SK-N-SH (cell line): ENCODE measurements at regions not wholly inside any gene's neighbourhood (a gene's known extent, or its start where the extent isn't known, plus 50 kb on each side); places are given as distances from the start of the nearest gene placed in this dataset.

Experiments used
- CTCF ChIA-PET: fragments of 300-600, 350-600 bp; formaldehyde crosslinking; extraction: SDS; loops from one replicate; lab custom pipeline; 2021; lab: Yijun Ruan, JAX
- POLR2A ChIA-PET: fragments of 350-600 bp; sonication (Branson Sonifier 250); formaldehyde crosslinking; extraction: SDS; loops from one replicate; lab custom pipeline; 2020; ENCODE audit warnings: antibody characterized with exemption, inconsistent platforms; lab: Yijun Ruan, JAX
- DNase-seq: peaks from one replicate; pipeline ENCODE4 v3.0.0; 2012
- H2AFZ ChIP-seq: fragments of 200-600 bp; sonication (generic); 2 replicates; pipeline ENCODE4 v1.8.1; 2016; ENCODE audit warnings: antibody characterized with exemption, mild to moderate bottlenecking, low read depth
- H3F3A ChIP-seq: fragments of 200-600 bp; sonication (generic); replicated peaks from 2 replicates; pipeline ENCODE3; 2016; ENCODE audit warnings: antibody characterized with exemption, mild to moderate bottlenecking; ENCODE audit not compliant: insufficient read depth
- H3K27ac ChIP-seq, 2 experiments: fragments of 200-500 bp in 1 of 2; fragments of 200-600 bp in 1 of 2; sonication (Bioruptor generic) in 1 of 2; sonication (generic), shearing (Covaris generic) in 1 of 2; 2 replicates each; pipeline versions ENCODE4 v1.5.1 to v1.6.1; 2014 to 2016; ENCODE audit warnings: low read depth in 2 of 2, inconsistent platforms in 1 of 2, low read length in 1 of 2, mild to moderate bottlenecking in 1 of 2, mixed read lengths in 1 of 2
- H3K27me3 ChIP-seq: fragments of 200-600 bp; sonication (generic), shearing (Covaris generic); 2 replicates; pipeline ENCODE4 v1.6.1; 2016; ENCODE audit warnings: mixed run types; ENCODE audit not compliant: insufficient read depth
- H3K36me3 ChIP-seq, 2 experiments: fragments of 200-500 bp in 1 of 2; fragments of 200-600 bp in 1 of 2; sonication (Bioruptor generic) in 1 of 2; sonication (generic) in 1 of 2; replicated peaks in 1 of 2; 2 replicates each; pipeline versions ENCODE3 to v1.5.1; 2014 to 2016; ENCODE audit warnings: low read length in 1 of 2, mild to moderate bottlenecking in 1 of 2; ENCODE audit not compliant: insufficient read depth in 2 of 2, control insufficient read depth in 1 of 2
- H3K4me1 ChIP-seq, 2 experiments: fragments of 200-500 bp in 1 of 2; fragments of 200-600 bp in 1 of 2; sonication (Bioruptor generic) in 1 of 2; sonication (generic), shearing (Covaris generic) in 1 of 2; 2 replicates each; pipeline versions ENCODE4 v1.5.1 to v1.6.1; 2014 to 2016; ENCODE audit warnings: low read depth in 1 of 2, low read length in 1 of 2, mixed run types in 1 of 2; ENCODE audit not compliant: insufficient read depth in 2 of 2, control insufficient read depth in 1 of 2
- H3K4me2 ChIP-seq: fragments of 200-600 bp; sonication (generic), shearing (Covaris generic); 2 replicates; pipeline ENCODE4 v1.6.1; 2017; ENCODE audit warnings: mixed run types
- H3K4me3 ChIP-seq, 2 experiments: fragments of 200-500 bp in 1 of 2; fragments of 200-600 bp in 1 of 2; sonication (Bioruptor generic) in 1 of 2; sonication (generic), shearing (Covaris generic) in 1 of 2; 2 replicates each; pipeline versions ENCODE4 v1.5.1 to v1.8.1; 2014 to 2016; ENCODE audit warnings: low read depth in 2 of 2, inconsistent platforms in 1 of 2, low read length in 1 of 2, mild to moderate bottlenecking in 1 of 2, mixed read lengths in 1 of 2, moderate library complexity in 1 of 2
- H3K79me2 ChIP-seq: fragments of 200-600 bp; sonication (generic); 2 replicates; pipeline ENCODE4 v1.8.1; 2017; ENCODE audit warnings: mild to moderate bottlenecking; ENCODE audit not compliant: insufficient read depth
- H3K9ac ChIP-seq: fragments of 200-600 bp; sonication (generic); 2 replicates; pipeline ENCODE4 v1.6.1; 2017; ENCODE audit warnings: mixed run types
- H3K9me2 ChIP-seq: fragments of 200-600 bp; sonication (generic); 2 replicates; pipeline ENCODE4 v1.6.1; 2017; ENCODE audit warnings: mixed run types
- H3K9me3 ChIP-seq: fragments of 200-600 bp; sonication (generic); 2 replicates; pipeline ENCODE4 v1.6.1; 2017; ENCODE audit warnings: mixed run types, mild to moderate bottlenecking, moderate library complexity
- H4K20me1 ChIP-seq: fragments of 200-600 bp; sonication (generic); 2 replicates; pipeline ENCODE4 v1.6.1; 2017; ENCODE audit warnings: mild to moderate bottlenecking, mixed run types; ENCODE audit not compliant: insufficient read depth
- CTCF ChIP-seq: fragments of 200-600 bp; sonication (generic); IDR thresholded peaks from 2 replicates; pipeline ENCODE4 v1.6.1; 2017; ENCODE audit warnings: antibody characterized with exemption, mild to moderate bottlenecking, moderate library complexity
- EP300 ChIP-seq, 2 experiments: IDR thresholded peaks; 2 replicates each; pipeline versions ENCODE4 v1.4.0 to v1.6.1; 2012; ENCODE audit warnings: borderline replicate concordance in 1 of 2, low read depth in 1 of 2, low read length in 1 of 2
- EZH2phosphoT487 ChIP-seq: fragments of 200-600 bp; sonication (generic); IDR thresholded peaks from 2 replicates; pipeline ENCODE4 v1.6.1; 2017; ENCODE audit warnings: low read depth, mixed run types, mild to moderate bottlenecking, antibody characterized with exemption, moderate library complexity, borderline replicate concordance
- FOSL2 ChIP-seq: IDR thresholded peaks from 2 replicates; pipeline ENCODE4 v1.4.0; 2012; ENCODE audit warnings: low read depth, mild to moderate bottlenecking, moderate library complexity, borderline replicate concordance
- GATA2 ChIP-seq: sonication (generic); formaldehyde crosslinking; IDR thresholded peaks from 2 replicates; pipeline ENCODE4 v1.5.0; 2020; ENCODE audit warnings: mild to moderate bottlenecking, missing genetic modification reagents
- JUND ChIP-seq: IDR thresholded peaks from 2 replicates; pipeline ENCODE4 v1.4.0; 2012
- MAX ChIP-seq: IDR thresholded peaks from 2 replicates; pipeline ENCODE4 v1.4.0; 2012; ENCODE audit warnings: low read depth
- MXI1 ChIP-seq: IDR thresholded peaks from 2 replicates; pipeline ENCODE4 v1.6.1; 2012; ENCODE audit warnings: mild to moderate bottlenecking, low read depth, low read length, improper control_type of control experiment
- RAD21 ChIP-seq: IDR thresholded peaks from 2 replicates; pipeline ENCODE4 v1.6.1; 2012; ENCODE audit warnings: mild to moderate bottlenecking, low read length
- RFX5 ChIP-seq: IDR thresholded peaks from 2 replicates; pipeline ENCODE4 v1.6.1; 2012; ENCODE audit warnings: mild to moderate bottlenecking, improper control_type of control experiment, low read length
- RXRA ChIP-seq: IDR thresholded peaks from 2 replicates; pipeline ENCODE4 v1.4.0; 2012; ENCODE audit warnings: low read depth, mild to moderate bottlenecking, borderline replicate concordance
- TCF12 ChIP-seq: IDR thresholded peaks from 2 replicates; pipeline ENCODE4 v1.4.0; 2012
- TEAD4 ChIP-seq: IDR thresholded peaks from 2 replicates; pipeline ENCODE4 v1.4.0; 2012; ENCODE audit warnings: mild to moderate bottlenecking, borderline replicate concordance; ENCODE audit not compliant: insufficient read depth
- WGBS: methylation state at CpG from one replicate; pipeline ENCODE4 v1.1.6; 2017; ENCODE audit warnings: low lambda C conversion rate; 5-methylcytosine and 5-hydroxymethylcytosine counted together
- TF ChIP-seq, protein P1 (sequence below): IDR thresholded peaks from 2 replicates; pipeline ENCODE4 v1.4.0; 2012; ENCODE audit warnings: low read depth, borderline replicate concordance
- TF ChIP-seq, protein P2 (sequence below): fragments of 150-350 bp; IDR thresholded peaks from 2 replicates; pipeline ENCODE4 v1.6.1; 2016; ENCODE audit warnings: mild to moderate bottlenecking, low read depth, low read length

DNA sequence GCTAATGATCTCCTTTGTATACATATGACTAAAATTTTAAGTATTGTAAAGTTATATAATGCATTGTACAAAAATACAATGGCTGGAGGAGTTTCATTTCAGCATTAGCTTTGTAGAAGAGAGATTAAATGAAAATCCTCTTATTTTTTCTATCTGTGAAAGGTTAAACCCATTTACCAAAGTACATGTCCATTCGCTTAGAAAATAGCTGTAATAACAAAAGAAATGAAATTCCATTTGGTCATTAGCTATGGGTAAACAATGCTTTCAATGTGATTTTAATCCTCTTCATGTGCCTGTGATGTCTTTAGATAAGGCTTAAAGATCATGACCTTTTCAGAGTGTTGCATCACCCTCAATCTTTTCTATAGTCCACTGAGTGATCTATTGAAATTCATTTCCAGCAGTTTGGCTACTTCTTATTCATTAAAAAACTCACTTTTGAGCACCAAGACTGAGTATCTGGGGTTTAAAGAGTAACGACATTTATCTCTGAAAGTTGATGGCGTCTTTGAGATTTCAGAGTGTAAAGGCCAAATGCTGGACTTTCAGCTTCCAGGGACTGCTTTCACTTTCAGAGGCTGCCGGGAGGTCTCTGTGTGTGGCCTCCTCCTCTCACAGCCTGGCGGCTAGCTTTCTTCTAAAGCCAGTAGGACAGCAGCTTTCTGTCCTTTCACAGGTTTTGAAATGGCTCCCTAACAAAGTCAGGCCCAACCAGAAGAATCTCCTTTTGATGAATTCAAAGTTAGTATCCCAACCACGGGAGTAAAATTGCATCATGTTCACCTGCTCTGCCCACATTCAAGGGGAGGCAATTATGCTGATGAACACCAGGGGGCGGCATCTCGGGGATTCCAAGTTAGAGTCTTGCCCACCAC, 701.4 kb upstream of the COBL start:
- no peaks in the 10 kb centered on the region for H3F3A ChIP-seq
- H3K79me2 ChIP-seq: no peaks in the 10 kb centered on the region
- no peak overlapping the region for H3K27ac ChIP-seq
- no peak overlapping the region for H2AFZ ChIP-seq
- ChIA-PET POLR2A (interaction anchor here (0.5 kb wide), 1 partner anchor 1190 kb away, joined by 3 read pairs; no protein-coding TSS in a partner anchor), CTCF (interaction anchor here (0.6 to 1.5 kb wide), 8 partner anchors 10 to 548 kb away, joined by 3 to 5 read pairs (median 4); no protein-coding TSS in a partner anchor)
- H3K4me1 ChIP-seq: no peaks in the 10 kb centered on the region
- 0 out of 2 replicates have a peak, but pooled peaks cover 4% of the 10 kb centered on the region for H3K9me2 ChIP-seq
- H3K27me3 ChIP-seq: no peaks in the 10 kb centered on the region
- H3K4me2 ChIP-seq: no peak overlapping the region
- peak; percentile 13 for DNase-seq
- H3K9ac ChIP-seq: no peak overlapping the region
- H3K9me3 ChIP-seq: peaks cover 4% of the 10 kb centered on the region; the same call in 1 of the 2 replicates
- 38% methylated on average over 8 of the region's 8 CpGs for WGBS
- H4K20me1 ChIP-seq: no peaks in the 10 kb centered on the region
- TF ChIP-seq MXI1: no peak
- TF ChIP-seq EP300 (IDR thresholded peaks at IDR 0.05; ENCODE audit: borderline replicate concordance in 1 of 2, low read depth in 1 of 2, low read length in 1 of 2): no peak
- no peak for TF ChIP-seq RXRA
- TF ChIP-seq CTCF: peak; percentile 39
- TF ChIP-seq TCF12: no peak
- peak; percentile 38; the same call in 1 of the 2 replicates for TF ChIP-seq RAD21
- no peak overlapping the region for H3K4me3 ChIP-seq
- no peaks in the 10 kb centered on the region for H3K36me3 ChIP-seq

- Histone ChIP-seq H3K79me2 (no peaks in the 10 kb centered on the region), H3K36me3 (no peaks in the 10 kb centered on the region), H3K4me2 (no peak overlapping the region), H3K27ac (no peak overlapping the region), H3K9me3 (no peaks in the 10 kb centered on the region; the same call in 1 of the 2 replicates), H3F3A (no peaks in the 10 kb centered on the region), H3K9ac (no peak overlapping the region), H3K9me2 (no peaks in the 10 kb centered on the region), H3K4me1 (no peaks in the 10 kb centered on the region), H3K4me3 (no peak overlapping the region), H3K27me3 (no peaks in the 10 kb centered on the region), H2AFZ (no peak overlapping the region), H4K20me1 (no peaks in the 10 kb centered on the region)
- POLR2A ChIA-PET: no interaction called here
- DNase-seq: no peak
- WGBS: 15% methylated on average over 1 of the region's 1 CpG
- CTCF ChIA-PET: interaction anchor here (1.1 kb wide), 1 partner anchor 14 kb away, joined by 3 read pairs; no protein-coding TSS in a partner anchor
- TF ChIP-seq, protein P1, sequence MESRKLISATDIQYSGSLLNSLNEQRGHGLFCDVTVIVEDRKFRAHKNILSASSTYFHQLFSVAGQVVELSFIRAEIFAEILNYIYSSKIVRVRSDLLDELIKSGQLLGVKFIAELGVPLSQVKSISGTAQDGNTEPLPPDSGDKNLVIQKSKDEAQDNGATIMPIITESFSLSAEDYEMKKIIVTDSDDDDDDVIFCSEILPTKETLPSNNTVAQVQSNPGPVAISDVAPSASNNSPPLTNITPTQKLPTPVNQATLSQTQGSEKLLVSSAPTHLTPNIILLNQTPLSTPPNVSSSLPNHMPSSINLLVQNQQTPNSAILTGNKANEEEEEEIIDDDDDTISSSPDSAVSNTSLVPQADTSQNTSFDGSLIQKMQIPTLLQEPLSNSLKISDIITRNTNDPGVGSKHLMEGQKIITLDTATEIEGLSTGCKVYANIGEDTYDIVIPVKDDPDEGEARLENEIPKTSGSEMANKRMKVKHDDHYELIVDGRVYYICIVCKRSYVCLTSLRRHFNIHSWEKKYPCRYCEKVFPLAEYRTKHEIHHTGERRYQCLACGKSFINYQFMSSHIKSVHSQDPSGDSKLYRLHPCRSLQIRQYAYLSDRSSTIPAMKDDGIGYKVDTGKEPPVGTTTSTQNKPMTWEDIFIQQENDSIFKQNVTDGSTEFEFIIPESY: no peak
- TF ChIP-seq, protein P2, sequence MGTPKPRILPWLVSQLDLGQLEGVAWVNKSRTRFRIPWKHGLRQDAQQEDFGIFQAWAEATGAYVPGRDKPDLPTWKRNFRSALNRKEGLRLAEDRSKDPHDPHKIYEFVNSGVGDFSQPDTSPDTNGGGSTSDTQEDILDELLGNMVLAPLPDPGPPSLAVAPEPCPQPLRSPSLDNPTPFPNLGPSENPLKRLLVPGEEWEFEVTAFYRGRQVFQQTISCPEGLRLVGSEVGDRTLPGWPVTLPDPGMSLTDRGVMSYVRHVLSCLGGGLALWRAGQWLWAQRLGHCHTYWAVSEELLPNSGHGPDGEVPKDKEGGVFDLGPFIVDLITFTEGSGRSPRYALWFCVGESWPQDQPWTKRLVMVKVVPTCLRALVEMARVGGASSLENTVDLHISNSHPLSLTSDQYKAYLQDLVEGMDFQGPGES: no peak
- TF ChIP-seq RAD21 (no peak), GATA2 (CRISPR knock-in tag) (no peak), JUND (no peak), RFX5 (no peak), TEAD4 (no peak), EP300 (IDR thresholded peaks at IDR 0.05; ENCODE audit: borderline replicate concordance in 1 of 2, low read depth in 1 of 2, low read length in 1 of 2) (no peak), MAX (no peak), EZH2phosphoT487 (no peak), FOSL2 (no peak)
Observed at GRCh38 chr7:52009181-52009580, 692.6 kb upstream of the COBL start.
